ENCODE measurements at regions not wholly inside any gene's neighbourhood (a gene's known extent, or its start where the extent isn't known, plus 50 kb on each side); places are given as distances from the start of the nearest gene placed in this dataset.

- no peak overlapping the region for H3K4me3 ChIP-seq (ENCODE audit: low read depth, low read length)
- H3K36me3 ChIP-seq (ENCODE audit: insufficient read depth, low read length) = no peaks in the 10 kb centered on the region
- no peak overlapping the region for H3K27ac ChIP-seq (ENCODE audit: low read depth, low read length)
These were observed 230.0 kb upstream of the EGLN3 start for GRCh38 chr14:34180869-34181268.

DNA sequence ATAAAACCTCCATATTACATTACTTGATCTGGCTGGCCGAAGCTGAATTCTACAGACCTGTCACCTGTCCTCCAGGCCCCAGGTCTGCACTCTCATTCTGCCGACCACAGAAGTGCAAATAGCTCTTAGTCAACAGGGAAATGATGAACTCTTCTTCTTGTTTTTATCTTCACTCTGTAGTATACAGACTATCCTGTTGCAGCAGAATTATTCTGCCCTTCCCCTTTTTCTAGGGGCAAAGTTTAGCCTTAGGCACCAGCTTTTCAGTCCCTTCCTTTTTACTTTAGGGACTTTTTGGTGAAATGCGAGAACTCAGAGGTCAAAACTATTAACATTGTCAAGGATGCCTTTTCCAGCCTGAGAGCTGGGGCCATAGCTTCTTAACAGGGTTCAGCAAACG, 229.6 kb upstream of the EGLN3 start:
- peaks cover 24% of the 10 kb centered on the region for H3K27me3 ChIP-seq (ENCODE audit: insufficient read depth, low read length)
- H3K27ac ChIP-seq (ENCODE audit: low read depth, low read length) = no peak overlapping the region
- H3K36me3 ChIP-seq (ENCODE audit: insufficient read depth, low read length) = no peaks in the 10 kb centered on the region
- no peak overlapping the region for H2AFZ ChIP-seq (ENCODE audit: low read length, unreplicated experiment)
- H3K79me2 ChIP-seq (ENCODE audit: control insufficient read depth, insufficient read depth, low read length, unreplicated experiment) = no peaks in the 10 kb centered on the region
- no peaks in the 10 kb centered on the region for H3K4me1 ChIP-seq (ENCODE audit: control insufficient read depth, insufficient read depth, low read length, unreplicated experiment)
- H3K4me3 ChIP-seq (ENCODE audit: low read depth, low read length) = no peak overlapping the region

More at GRCh38 chr14:34180869-34181268, 230.0 kb upstream of the EGLN3 start:
- H3K4me1 ChIP-seq (ENCODE audit: control insufficient read depth, insufficient read depth, low read length, unreplicated experiment) = no peaks in the 10 kb centered on the region
- peaks cover 24% of the 10 kb centered on the region for H3K27me3 ChIP-seq (ENCODE audit: insufficient read depth, low read length)
- no peaks in the 10 kb centered on the region for H3K79me2 ChIP-seq (ENCODE audit: control insufficient read depth, insufficient read depth, low read length, unreplicated experiment)
- no peak overlapping the region for H2AFZ ChIP-seq (ENCODE audit: low read length, unreplicated experiment)

DNA sequence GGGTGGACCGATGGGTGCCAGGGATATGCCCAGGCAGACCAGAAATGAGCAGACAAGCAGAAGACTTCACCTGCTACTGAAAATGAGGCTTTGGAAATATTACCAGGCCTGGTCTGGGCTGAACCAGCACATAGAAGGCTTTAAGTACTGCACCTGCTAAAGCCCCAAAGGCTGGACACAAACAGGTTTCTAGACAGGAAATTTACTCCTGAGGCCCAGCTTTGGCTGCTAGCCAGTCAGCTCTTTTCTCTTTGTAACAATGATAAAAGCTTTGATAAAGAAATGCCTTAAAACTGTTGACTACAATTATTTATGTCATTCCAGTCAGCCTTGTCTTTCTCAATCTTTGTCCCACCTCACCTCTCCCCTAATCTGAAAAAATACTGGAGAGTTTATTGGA, 228.9 kb upstream of the EGLN3 start:
- Histone ChIP-seq H3K27me3 (ENCODE audit: insufficient read depth, low read length) (peaks cover 24% of the 10 kb centered on the region), H3K79me2 (ENCODE audit: control insufficient read depth, insufficient read depth, low read length, unreplicated experiment) (no peaks in the 10 kb centered on the region)

GRCh38 chr14:34177466-34177865, 226.6 kb upstream of the EGLN3 start:
- Histone ChIP-seq H3K4me3 (ENCODE audit: low read depth, low read length) (no peak overlapping the region), H3K27ac (ENCODE audit: low read depth, low read length) (no peak overlapping the region), H3K27me3 (ENCODE audit: insufficient read depth, low read length) (peaks cover 37% of the 10 kb centered on the region), H3K79me2 (ENCODE audit: control insufficient read depth, insufficient read depth, low read length, unreplicated experiment) (no peaks in the 10 kb centered on the region), H3K4me1 (ENCODE audit: control insufficient read depth, insufficient read depth, low read length, unreplicated experiment) (no peaks in the 10 kb centered on the region), H2AFZ (ENCODE audit: low read length, unreplicated experiment) (no peak overlapping the region), H3K36me3 (ENCODE audit: insufficient read depth, low read length) (no peaks in the 10 kb centered on the region)

More for the DNA sequence above, 228.9 kb upstream of the EGLN3 start:
- Histone ChIP-seq H3K36me3 (ENCODE audit: insufficient read depth, low read length) (no peaks in the 10 kb centered on the region), H3K27ac (ENCODE audit: low read depth, low read length) (no peak overlapping the region), H2AFZ (ENCODE audit: low read length, unreplicated experiment) (no peak overlapping the region), H3K4me1 (ENCODE audit: control insufficient read depth, insufficient read depth, low read length, unreplicated experiment) (no peaks in the 10 kb centered on the region), H3K4me3 (ENCODE audit: low read depth, low read length) (no peak overlapping the region)

- H3K27me3 ChIP-seq (ENCODE audit: insufficient read depth, low read length) = peaks cover 39% of the 10 kb centered on the region
- no peak overlapping the region for H3K4me3 ChIP-seq (ENCODE audit: low read depth, low read length)
- H2AFZ ChIP-seq (ENCODE audit: low read length, unreplicated experiment) = no peak overlapping the region
- H3K79me2 ChIP-seq (ENCODE audit: control insufficient read depth, insufficient read depth, low read length, unreplicated experiment) = no peaks in the 10 kb centered on the region
- H3K36me3 ChIP-seq (ENCODE audit: insufficient read depth, low read length) = no peaks in the 10 kb centered on the region
- H3K27ac ChIP-seq (ENCODE audit: low read depth, low read length) = no peak overlapping the region
- no peaks in the 10 kb centered on the region for H3K4me1 ChIP-seq (ENCODE audit: control insufficient read depth, insufficient read depth, low read length, unreplicated experiment)
These were observed 224.7 kb upstream of the EGLN3 start for GRCh38 chr14:34175574-34175973.

GRCh38 chr14:34174973-34175372, 224.1 kb upstream of the EGLN3 start:
- Histone ChIP-seq H3K79me2 (ENCODE audit: control insufficient read depth, insufficient read depth, low read length, unreplicated experiment) (no peaks in the 10 kb centered on the region), H3K4me3 (ENCODE audit: low read depth, low read length) (no peak overlapping the region), H2AFZ (ENCODE audit: low read length, unreplicated experiment) (no peak overlapping the region), H3K36me3 (ENCODE audit: insufficient read depth, low read length) (no peaks in the 10 kb centered on the region), H3K27ac (ENCODE audit: low read depth, low read length) (no peak overlapping the region), H3K4me1 (ENCODE audit: control insufficient read depth, insufficient read depth, low read length, unreplicated experiment) (no peaks in the 10 kb centered on the region), H3K27me3 (ENCODE audit: insufficient read depth, low read length) (peaks cover 36% of the 10 kb centered on the region)

GRCh38 chr14:34173916-34174315, 223.0 kb upstream of the EGLN3 start:
- Histone ChIP-seq H3K4me3 (ENCODE audit: low read depth, low read length) (no peak overlapping the region), H3K79me2 (ENCODE audit: control insufficient read depth, insufficient read depth, low read length, unreplicated experiment) (no peaks in the 10 kb centered on the region)

DNA sequence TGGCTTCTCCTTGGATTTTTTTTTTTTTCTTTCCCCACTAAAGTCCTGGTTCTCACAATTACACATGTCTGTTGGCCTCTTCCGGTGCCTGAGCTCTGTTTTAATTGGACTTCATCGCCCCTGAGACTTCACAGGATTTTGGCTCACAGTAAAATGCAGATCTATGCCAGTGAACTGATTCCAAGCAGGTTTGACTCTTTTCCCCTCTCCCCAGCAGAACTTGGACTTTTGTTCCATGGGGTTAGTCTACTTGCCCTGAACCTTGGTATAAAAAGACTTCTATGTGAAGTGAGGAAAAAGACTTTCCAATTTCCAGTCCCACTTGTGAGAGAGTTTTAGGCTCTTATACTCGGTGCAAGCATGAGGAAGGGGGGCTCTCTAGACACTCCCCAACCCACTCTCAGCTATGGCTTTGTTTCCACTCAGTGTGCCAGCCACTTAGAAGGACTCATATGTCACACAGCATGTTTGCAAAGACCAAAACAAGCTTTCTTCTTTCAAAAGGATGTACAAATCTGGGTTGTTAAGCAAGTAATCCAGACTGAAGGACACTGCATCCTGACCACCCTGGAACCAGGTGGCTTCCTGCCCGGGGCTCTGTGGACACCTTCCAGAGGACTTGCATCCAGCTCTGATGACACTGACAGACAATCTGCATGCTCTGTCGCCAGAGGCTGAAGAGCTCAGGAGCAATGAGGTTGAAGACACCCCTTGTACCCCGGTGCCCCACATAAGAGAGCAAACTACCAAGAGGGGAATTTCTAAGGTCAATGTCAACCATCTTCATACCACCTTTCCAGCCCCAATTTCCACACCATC, 221.9 kb upstream of the EGLN3 start:
- no peak overlapping the region for H3K4me3 ChIP-seq (ENCODE audit: low read depth, low read length)
- H3K4me1 ChIP-seq (ENCODE audit: control insufficient read depth, insufficient read depth, low read length, unreplicated experiment) = no peaks in the 10 kb centered on the region
- H3K36me3 ChIP-seq (ENCODE audit: insufficient read depth, low read length) = no peaks in the 10 kb centered on the region
- H3K79me2 ChIP-seq (ENCODE audit: control insufficient read depth, insufficient read depth, low read length, unreplicated experiment) = no peaks in the 10 kb centered on the region
- no peak overlapping the region for H2AFZ ChIP-seq (ENCODE audit: low read length, unreplicated experiment)
- no peak overlapping the region for H3K27ac ChIP-seq (ENCODE audit: low read depth, low read length)
- peaks cover 49% of the 10 kb centered on the region for H3K27me3 ChIP-seq (ENCODE audit: insufficient read depth, low read length)

More at GRCh38 chr14:34173916-34174315, 223.0 kb upstream of the EGLN3 start:
- Histone ChIP-seq H3K27me3 (ENCODE audit: insufficient read depth, low read length) (peaks cover 41% of the 10 kb centered on the region), H3K27ac (ENCODE audit: low read depth, low read length) (no peak overlapping the region), H3K36me3 (ENCODE audit: insufficient read depth, low read length) (no peaks in the 10 kb centered on the region), H2AFZ (ENCODE audit: low read length, unreplicated experiment) (no peak overlapping the region), H3K4me1 (ENCODE audit: control insufficient read depth, insufficient read depth, low read length, unreplicated experiment) (no peaks in the 10 kb centered on the region)

DNA sequence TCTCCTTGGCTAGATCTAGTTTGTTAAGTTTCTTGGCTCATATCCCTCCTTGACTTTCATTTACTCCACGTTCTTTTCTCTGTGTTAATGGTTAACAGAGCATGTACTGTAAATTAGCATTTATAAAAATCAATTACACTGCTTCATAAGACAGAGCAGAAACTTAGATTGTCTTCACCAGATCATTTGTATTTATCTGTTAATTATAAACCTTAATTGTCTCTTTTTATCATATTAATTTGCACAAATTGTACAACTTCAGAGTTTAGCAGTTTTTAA, 221.2 kb upstream of the EGLN3 start:
- Histone ChIP-seq H3K4me3 (ENCODE audit: low read depth, low read length) (no peak overlapping the region), H3K36me3 (ENCODE audit: insufficient read depth, low read length) (no peaks in the 10 kb centered on the region), H3K27ac (ENCODE audit: low read depth, low read length) (no peak overlapping the region), H3K27me3 (ENCODE audit: insufficient read depth, low read length) (peaks cover 50% of the 10 kb centered on the region), H2AFZ (ENCODE audit: low read length, unreplicated experiment) (no peak overlapping the region), H3K4me1 (ENCODE audit: control insufficient read depth, insufficient read depth, low read length, unreplicated experiment) (no peaks in the 10 kb centered on the region), H3K79me2 (ENCODE audit: control insufficient read depth, insufficient read depth, low read length, unreplicated experiment) (no peaks in the 10 kb centered on the region)

GRCh38 chr14:34171431-34172172, 220.7 kb upstream of the EGLN3 start:
- Histone ChIP-seq H3K79me2 (ENCODE audit: control insufficient read depth, insufficient read depth, low read length, unreplicated experiment) (no peaks in the 10 kb centered on the region), H3K36me3 (ENCODE audit: insufficient read depth, low read length) (no peaks in the 10 kb centered on the region), H2AFZ (ENCODE audit: low read length, unreplicated experiment) (no peak overlapping the region), H3K27ac (ENCODE audit: low read depth, low read length) (no peak overlapping the region), H3K4me3 (ENCODE audit: low read depth, low read length) (no peak overlapping the region), H3K27me3 (ENCODE audit: insufficient read depth, low read length) (peaks cover 53% of the 10 kb centered on the region), H3K4me1 (ENCODE audit: control insufficient read depth, insufficient read depth, low read length, unreplicated experiment) (no peaks in the 10 kb centered on the region)

DNA sequence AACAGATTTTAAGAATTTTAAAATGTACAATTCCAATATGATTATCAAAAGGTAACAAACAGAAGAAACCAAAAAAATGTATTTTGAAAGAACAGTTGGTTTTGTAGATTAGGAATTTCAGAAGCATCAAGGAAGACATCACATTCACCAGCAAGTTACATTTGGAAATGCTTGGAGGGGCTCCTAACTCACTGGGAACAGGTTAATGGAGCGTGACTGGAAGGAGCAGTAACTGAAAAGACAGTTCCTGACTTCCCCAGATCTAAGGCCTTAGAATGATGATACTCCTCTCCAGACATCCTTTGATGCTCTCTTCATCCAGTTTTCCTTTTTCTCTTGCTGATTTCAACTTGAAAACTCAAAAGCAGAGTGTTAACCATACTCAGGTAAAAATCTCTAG, 220.0 kb upstream of the EGLN3 start:
- no peaks in the 10 kb centered on the region for H3K79me2 ChIP-seq (ENCODE audit: control insufficient read depth, insufficient read depth, low read length, unreplicated experiment)
- no peak overlapping the region for H3K27ac ChIP-seq (ENCODE audit: low read depth, low read length)
- H3K36me3 ChIP-seq (ENCODE audit: insufficient read depth, low read length) = no peaks in the 10 kb centered on the region
- H3K4me1 ChIP-seq (ENCODE audit: control insufficient read depth, insufficient read depth, low read length, unreplicated experiment) = no peaks in the 10 kb centered on the region
- peaks cover 61% of the 10 kb centered on the region for H3K27me3 ChIP-seq (ENCODE audit: insufficient read depth, low read length)
- no peak overlapping the region for H2AFZ ChIP-seq (ENCODE audit: low read length, unreplicated experiment)
- H3K4me3 ChIP-seq (ENCODE audit: low read depth, low read length) = no peak overlapping the region

All from ACC112 (cell line).